SK-N-SH (cell line): ENCODE measurements at regions not wholly inside any gene's neighbourhood (a gene's known extent, or its start where the extent isn't known, plus 50 kb on each side); places are given as distances from the start of the nearest gene placed in this dataset.

Experiments used
- CTCF ChIA-PET: fragments of 300-600, 350-600 bp; formaldehyde crosslinking; extraction: SDS; loops from one replicate; lab custom pipeline; 2021; lab: Yijun Ruan, JAX
- POLR2A ChIA-PET: fragments of 350-600 bp; sonication (Branson Sonifier 250); formaldehyde crosslinking; extraction: SDS; loops from one replicate; lab custom pipeline; 2020; ENCODE audit warnings: antibody characterized with exemption, inconsistent platforms; lab: Yijun Ruan, JAX
- DNase-seq: peaks from one replicate; pipeline ENCODE4 v3.0.0; 2012
- H2AFZ ChIP-seq: fragments of 200-600 bp; sonication (generic); 2 replicates; pipeline ENCODE4 v1.8.1; 2016; ENCODE audit warnings: antibody characterized with exemption, mild to moderate bottlenecking, low read depth
- H3F3A ChIP-seq: fragments of 200-600 bp; sonication (generic); replicated peaks from 2 replicates; pipeline ENCODE3; 2016; ENCODE audit warnings: antibody characterized with exemption, mild to moderate bottlenecking; ENCODE audit not compliant: insufficient read depth
- H3K27ac ChIP-seq, 2 experiments: fragments of 200-500 bp in 1 of 2; fragments of 200-600 bp in 1 of 2; sonication (Bioruptor generic) in 1 of 2; sonication (generic), shearing (Covaris generic) in 1 of 2; 2 replicates each; pipeline versions ENCODE4 v1.5.1 to v1.6.1; 2014 to 2016; ENCODE audit warnings: low read depth in 2 of 2, inconsistent platforms in 1 of 2, low read length in 1 of 2, mild to moderate bottlenecking in 1 of 2, mixed read lengths in 1 of 2
- H3K27me3 ChIP-seq: fragments of 200-600 bp; sonication (generic), shearing (Covaris generic); 2 replicates; pipeline ENCODE4 v1.6.1; 2016; ENCODE audit warnings: mixed run types; ENCODE audit not compliant: insufficient read depth
- H3K36me3 ChIP-seq, 2 experiments: fragments of 200-500 bp in 1 of 2; fragments of 200-600 bp in 1 of 2; sonication (Bioruptor generic) in 1 of 2; sonication (generic) in 1 of 2; replicated peaks in 1 of 2; 2 replicates each; pipeline versions ENCODE3 to v1.5.1; 2014 to 2016; ENCODE audit warnings: low read length in 1 of 2, mild to moderate bottlenecking in 1 of 2; ENCODE audit not compliant: insufficient read depth in 2 of 2, control insufficient read depth in 1 of 2
- H3K4me1 ChIP-seq, 2 experiments: fragments of 200-500 bp in 1 of 2; fragments of 200-600 bp in 1 of 2; sonication (Bioruptor generic) in 1 of 2; sonication (generic), shearing (Covaris generic) in 1 of 2; 2 replicates each; pipeline versions ENCODE4 v1.5.1 to v1.6.1; 2014 to 2016; ENCODE audit warnings: low read depth in 1 of 2, low read length in 1 of 2, mixed run types in 1 of 2; ENCODE audit not compliant: insufficient read depth in 2 of 2, control insufficient read depth in 1 of 2
- H3K4me2 ChIP-seq: fragments of 200-600 bp; sonication (generic), shearing (Covaris generic); 2 replicates; pipeline ENCODE4 v1.6.1; 2017; ENCODE audit warnings: mixed run types
- H3K4me3 ChIP-seq, 2 experiments: fragments of 200-500 bp in 1 of 2; fragments of 200-600 bp in 1 of 2; sonication (Bioruptor generic) in 1 of 2; sonication (generic), shearing (Covaris generic) in 1 of 2; 2 replicates each; pipeline versions ENCODE4 v1.5.1 to v1.8.1; 2014 to 2016; ENCODE audit warnings: low read depth in 2 of 2, inconsistent platforms in 1 of 2, low read length in 1 of 2, mild to moderate bottlenecking in 1 of 2, mixed read lengths in 1 of 2, moderate library complexity in 1 of 2
- H3K79me2 ChIP-seq: fragments of 200-600 bp; sonication (generic); 2 replicates; pipeline ENCODE4 v1.8.1; 2017; ENCODE audit warnings: mild to moderate bottlenecking; ENCODE audit not compliant: insufficient read depth
- H3K9ac ChIP-seq: fragments of 200-600 bp; sonication (generic); 2 replicates; pipeline ENCODE4 v1.6.1; 2017; ENCODE audit warnings: mixed run types
- H3K9me2 ChIP-seq: fragments of 200-600 bp; sonication (generic); 2 replicates; pipeline ENCODE4 v1.6.1; 2017; ENCODE audit warnings: mixed run types
- H3K9me3 ChIP-seq: fragments of 200-600 bp; sonication (generic); 2 replicates; pipeline ENCODE4 v1.6.1; 2017; ENCODE audit warnings: mixed run types, mild to moderate bottlenecking, moderate library complexity
- H4K20me1 ChIP-seq: fragments of 200-600 bp; sonication (generic); 2 replicates; pipeline ENCODE4 v1.6.1; 2017; ENCODE audit warnings: mild to moderate bottlenecking, mixed run types; ENCODE audit not compliant: insufficient read depth
- FOSL2 ChIP-seq: IDR thresholded peaks from 2 replicates; pipeline ENCODE4 v1.4.0; 2012; ENCODE audit warnings: low read depth, mild to moderate bottlenecking, moderate library complexity, borderline replicate concordance
- FOXM1 ChIP-seq: IDR thresholded peaks from 2 replicates; pipeline ENCODE4 v1.4.0; 2012; ENCODE audit warnings: low read depth, mild to moderate bottlenecking
- GATA2 ChIP-seq: sonication (generic); formaldehyde crosslinking; IDR thresholded peaks from 2 replicates; pipeline ENCODE4 v1.5.0; 2020; ENCODE audit warnings: mild to moderate bottlenecking, missing genetic modification reagents
- IRF3 ChIP-seq: fragments of 150-350 bp; IDR thresholded peaks from 2 replicates; pipeline ENCODE4 v1.6.1; 2016; ENCODE audit warnings: mild to moderate bottlenecking, low read depth, low read length
- MEF2A ChIP-seq: IDR thresholded peaks from 2 replicates; pipeline ENCODE4 v1.4.0; 2012; ENCODE audit warnings: low read depth, borderline replicate concordance
- MXI1 ChIP-seq: IDR thresholded peaks from 2 replicates; pipeline ENCODE4 v1.6.1; 2012; ENCODE audit warnings: mild to moderate bottlenecking, low read depth, low read length, improper control_type of control experiment
- NRF1 ChIP-seq: IDR thresholded peaks from 2 replicates; pipeline ENCODE4 v1.6.1; 2012; ENCODE audit warnings: low read depth, mild to moderate bottlenecking, low read length
- RXRA ChIP-seq: IDR thresholded peaks from 2 replicates; pipeline ENCODE4 v1.4.0; 2012; ENCODE audit warnings: low read depth, mild to moderate bottlenecking, borderline replicate concordance
- SIN3A ChIP-seq: IDR thresholded peaks from 2 replicates; pipeline ENCODE4 v1.6.1; 2012; ENCODE audit warnings: low read depth, mild to moderate bottlenecking, low read length, moderate library complexity, borderline replicate concordance
- TCF12 ChIP-seq: IDR thresholded peaks from 2 replicates; pipeline ENCODE4 v1.4.0; 2012
- USF1 ChIP-seq: IDR thresholded peaks from 2 replicates; pipeline ENCODE4 v1.4.0; 2012; ENCODE audit warnings: low read depth, borderline replicate concordance
- ZBTB33 ChIP-seq: IDR thresholded peaks from 2 replicates; pipeline ENCODE4 v1.4.0; 2012; ENCODE audit warnings: low read depth, borderline replicate concordance
- TF ChIP-seq, protein P1 (sequence below): fragments of 150-350 bp; IDR thresholded peaks from 2 replicates; pipeline ENCODE4 v1.6.1; 2017; ENCODE audit warnings: antibody characterized with exemption, low read length, low read depth, borderline replicate concordance
- TF ChIP-seq, protein P2 (sequence below): fragments of 200-600 bp; sonication (generic); IDR thresholded peaks from 2 replicates; pipeline ENCODE4 v1.6.1; 2017; ENCODE audit warnings: antibody characterized with exemption, mild to moderate bottlenecking, moderate library complexity

GRCh38 chr21:15255763-15256162 lies 191.0 kb upstream of the NRIP1 start:
- ChIA-PET POLR2A (no interaction called here), CTCF (interaction anchor here (0.7 kb wide), 1 partner anchor 47 kb away, joined by 3 read pairs; no protein-coding TSS in a partner anchor)
- H3K4me2 ChIP-seq = no peak overlapping the region
- no peak for DNase-seq
- no peak overlapping the region for H3K9ac ChIP-seq
- H3K9me2 ChIP-seq = no peaks in the 10 kb centered on the region
- no peaks in the 10 kb centered on the region for H3K27me3 ChIP-seq
- no peak overlapping the region for H3K4me3 ChIP-seq
- H3K27ac ChIP-seq = no peak overlapping the region
- no peaks in the 10 kb centered on the region for H3K36me3 ChIP-seq
- no peaks in the 10 kb centered on the region for H4K20me1 ChIP-seq
- H3K9me3 ChIP-seq = no peaks in the 10 kb centered on the region
- H3K4me1 ChIP-seq = no peaks in the 10 kb centered on the region
- H3K79me2 ChIP-seq = no peaks in the 10 kb centered on the region
- no peak overlapping the region for H2AFZ ChIP-seq
- H3F3A ChIP-seq = no peaks in the 10 kb centered on the region
- TF ChIP-seq, protein P1, sequence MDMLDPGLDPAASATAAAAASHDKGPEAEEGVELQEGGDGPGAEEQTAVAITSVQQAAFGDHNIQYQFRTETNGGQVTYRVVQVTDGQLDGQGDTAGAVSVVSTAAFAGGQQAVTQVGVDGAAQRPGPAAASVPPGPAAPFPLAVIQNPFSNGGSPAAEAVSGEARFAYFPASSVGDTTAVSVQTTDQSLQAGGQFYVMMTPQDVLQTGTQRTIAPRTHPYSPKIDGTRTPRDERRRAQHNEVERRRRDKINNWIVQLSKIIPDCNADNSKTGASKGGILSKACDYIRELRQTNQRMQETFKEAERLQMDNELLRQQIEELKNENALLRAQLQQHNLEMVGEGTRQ = no peak
- TF ChIP-seq GATA2 (CRISPR knock-in tag) (no peak), NRF1 (no peak), MEF2A (no peak), MXI1 (no peak), IRF3 (no peak), FOSL2 (no peak), TCF12 (no peak), FOXM1 (no peak), USF1 (no peak), SIN3A (no peak), ZBTB33 (no peak), RXRA (no peak)
- TF ChIP-seq, protein P2, sequence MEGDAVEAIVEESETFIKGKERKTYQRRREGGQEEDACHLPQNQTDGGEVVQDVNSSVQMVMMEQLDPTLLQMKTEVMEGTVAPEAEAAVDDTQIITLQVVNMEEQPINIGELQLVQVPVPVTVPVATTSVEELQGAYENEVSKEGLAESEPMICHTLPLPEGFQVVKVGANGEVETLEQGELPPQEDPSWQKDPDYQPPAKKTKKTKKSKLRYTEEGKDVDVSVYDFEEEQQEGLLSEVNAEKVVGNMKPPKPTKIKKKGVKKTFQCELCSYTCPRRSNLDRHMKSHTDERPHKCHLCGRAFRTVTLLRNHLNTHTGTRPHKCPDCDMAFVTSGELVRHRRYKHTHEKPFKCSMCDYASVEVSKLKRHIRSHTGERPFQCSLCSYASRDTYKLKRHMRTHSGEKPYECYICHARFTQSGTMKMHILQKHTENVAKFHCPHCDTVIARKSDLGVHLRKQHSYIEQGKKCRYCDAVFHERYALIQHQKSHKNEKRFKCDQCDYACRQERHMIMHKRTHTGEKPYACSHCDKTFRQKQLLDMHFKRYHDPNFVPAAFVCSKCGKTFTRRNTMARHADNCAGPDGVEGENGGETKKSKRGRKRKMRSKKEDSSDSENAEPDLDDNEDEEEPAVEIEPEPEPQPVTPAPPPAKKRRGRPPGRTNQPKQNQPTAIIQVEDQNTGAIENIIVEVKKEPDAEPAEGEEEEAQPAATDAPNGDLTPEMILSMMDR = no peak
